B cell (primary cell): ENCODE measurements at regions not wholly inside any gene's neighbourhood (a gene's known extent, or its start where the extent isn't known, plus 50 kb on each side); places are given as distances from the start of the nearest gene placed in this dataset.

Source experiments
- ATAC-seq: fragments of 200-7000 bp; cut with Tn5 transposase; one replicate; pipeline ENCODE4 v1.10.0; 2021; ENCODE audit warnings: low read depth, mild to moderate bottlenecking, moderate number of reproducible peaks, moderate library complexity
- CTCF ChIA-PET: fragments of 350-600 bp; sonication (Branson Sonifier 250); formaldehyde crosslinking; loops from one replicate; lab custom pipeline; 2021; ENCODE audit warnings: antibody characterized with exemption, inconsistent platforms; lab: Charles Lee
- POLR2A ChIA-PET: fragments of 350-600 bp; sonication (Branson Sonifier 250); formaldehyde crosslinking; loops from one replicate; lab custom pipeline; 2021; ENCODE audit warnings: antibody characterized with exemption; lab: Charles Lee
- DNase-seq: peaks from one replicate; pipeline ENCODE4 v3.0.0; 2013
- H2AFZ ChIP-seq: 2 replicates; pipeline ENCODE4 v1.6.1; 2012; ENCODE audit warnings: mild to moderate bottlenecking, low read depth, low read length; ENCODE audit not compliant: insufficient read depth, poor library complexity, severe bottlenecking
- H3K27ac ChIP-seq, 2 donors: 1 replicate in 1 of 2; 2 replicates in 1 of 2; pipeline ENCODE4 v1.5.1; 2012 to 2013; ENCODE audit warnings: low read length in 2 of 2, mild to moderate bottlenecking in 2 of 2, moderate library complexity in 1 of 2
- H3K27me3 ChIP-seq, 4 experiments: fragments of 200-600 bp in 1 of 4; sonication (generic) in 1 of 4; replicated peaks in 1 of 4; 1 replicate in 2 of 4; 2 replicates in 2 of 4; pipeline versions ENCODE4 v1.6.1 to v1.7.0; 2013 to 2016; ENCODE audit warnings: low read length in 3 of 4, mild to moderate bottlenecking in 2 of 4, mixed read lengths in 1 of 4, moderate library complexity in 1 of 4; ENCODE audit not compliant: insufficient read depth in 4 of 4, control insufficient read depth in 3 of 4; ENCODE audit errors: control extremely low read depth in 1 of 4
- H3K36me3 ChIP-seq, 2 experiments: replicated peaks in 1 of 2; 1 replicate in 1 of 2; 2 replicates in 1 of 2; pipeline versions ENCODE4 v1.6.1 to v1.7.1; 2013; ENCODE audit warnings: low read length in 1 of 2; ENCODE audit not compliant: insufficient read depth in 2 of 2, control insufficient read depth in 1 of 2; ENCODE audit errors: control extremely low read depth in 1 of 2, extremely low read depth in 1 of 2
- H3K4me1 ChIP-seq, 2 donors: fragments of 200-600 bp in 1 of 2; sonication (generic) in 1 of 2; 1 replicate in 1 of 2; 2 replicates in 1 of 2; pipeline versions ENCODE4 v1.5.1 to v1.6.1; 2013 to 2017; ENCODE audit warnings: low read length in 2 of 2; ENCODE audit not compliant: control insufficient read depth in 2 of 2, insufficient read depth in 2 of 2
- H3K4me2 ChIP-seq: replicated peaks from 2 replicates; pipeline ENCODE3; 2012; ENCODE audit warnings: mild to moderate bottlenecking, low read depth, low read length; ENCODE audit not compliant: poor library complexity, severe bottlenecking
- H3K4me3 ChIP-seq, 5 experiments: fragments of 200-600 bp in 1 of 5; sonication (generic) in 1 of 5; 1 replicate in 3 of 5; 2 replicates in 2 of 5; pipeline versions ENCODE4 v1.5.1 to v1.7.0; 2011 to 2016; ENCODE audit warnings: low read length in 4 of 5, mild to moderate bottlenecking in 4 of 5, low read depth in 2 of 5, control low read depth in 1 of 5, moderate library complexity in 1 of 5; ENCODE audit not compliant: insufficient read depth in 1 of 5; ENCODE audit errors: control extremely low read depth in 1 of 5, extremely low read depth in 1 of 5
- H3K79me2 ChIP-seq: fragments of 200-600 bp; sonication (generic); one replicate; pipeline ENCODE4 v1.6.0; 2016; ENCODE audit warnings: low read length; ENCODE audit not compliant: control insufficient read depth, insufficient read depth
- H3K9ac ChIP-seq: fragments of 200-600 bp; sonication (generic); 2 replicates; pipeline ENCODE4 v1.6.1; 2017; ENCODE audit warnings: mild to moderate bottlenecking, low read length, moderate library complexity
- H3K9me3 ChIP-seq, 3 donors: one replicate each; pipeline versions ENCODE4 v1.6.1 to v1.7.1; 2013; ENCODE audit warnings: low read length in 2 of 3; ENCODE audit not compliant: control insufficient read depth in 2 of 3, insufficient read depth in 1 of 3; ENCODE audit errors: control extremely low read depth in 1 of 3
- H4K20me1 ChIP-seq: 2 replicates; pipeline ENCODE4 v1.6.0; 2012; ENCODE audit warnings: mild to moderate bottlenecking, low read length; ENCODE audit not compliant: insufficient read depth, control insufficient read depth, poor library complexity, severe bottlenecking
- H3K27ac Mint-ChIP-seq: one replicate; pipeline ENCODE4 v1.8.0; 2021; ENCODE audit warnings: mixed read lengths
- H3K27me3 Mint-ChIP-seq: one replicate; pipeline ENCODE4 v1.8.0; 2021; ENCODE audit warnings: mixed read lengths
- H3K4me1 Mint-ChIP-seq: one replicate; pipeline ENCODE4 v1.8.0; 2021; ENCODE audit warnings: mixed read lengths
- H3K4me3 Mint-ChIP-seq: one replicate; pipeline ENCODE4 v1.8.0; 2021; ENCODE audit warnings: mixed read lengths
- H3K9me3 Mint-ChIP-seq: one replicate; pipeline ENCODE4 v1.8.0; 2022; ENCODE audit warnings: mixed read lengths; ENCODE audit not compliant: insufficient read depth
- CTCF ChIP-seq: fragments of 200-600 bp; IDR thresholded peaks from one replicate; pipeline ENCODE4 v1.8.0; 2022; ENCODE audit warnings: antibody characterized with exemption, mild to moderate bottlenecking
- EZH2 ChIP-seq: IDR thresholded peaks from 2 replicates; pipeline ENCODE4 v1.6.1; 2012; ENCODE audit warnings: borderline replicate concordance, low read depth, mild to moderate bottlenecking, moderate library complexity, low read length; ENCODE audit not compliant: insufficient read depth, poor library complexity, severe bottlenecking
- WGBS: methylation state at CpG from one replicate; pipeline ENCODE4 v1.1.5; 2013; ENCODE audit warnings: missing lambda C conversion rate; ENCODE audit not compliant: insufficient coverage; 5-methylcytosine and 5-hydroxymethylcytosine counted together
- intact Hi-C: fragments of 100-400 bp; cut with micrococcal nuclease; formaldehyde crosslinking; loops from one replicate; pipeline ENCODE4 v1.10.0; 2022

DNA sequence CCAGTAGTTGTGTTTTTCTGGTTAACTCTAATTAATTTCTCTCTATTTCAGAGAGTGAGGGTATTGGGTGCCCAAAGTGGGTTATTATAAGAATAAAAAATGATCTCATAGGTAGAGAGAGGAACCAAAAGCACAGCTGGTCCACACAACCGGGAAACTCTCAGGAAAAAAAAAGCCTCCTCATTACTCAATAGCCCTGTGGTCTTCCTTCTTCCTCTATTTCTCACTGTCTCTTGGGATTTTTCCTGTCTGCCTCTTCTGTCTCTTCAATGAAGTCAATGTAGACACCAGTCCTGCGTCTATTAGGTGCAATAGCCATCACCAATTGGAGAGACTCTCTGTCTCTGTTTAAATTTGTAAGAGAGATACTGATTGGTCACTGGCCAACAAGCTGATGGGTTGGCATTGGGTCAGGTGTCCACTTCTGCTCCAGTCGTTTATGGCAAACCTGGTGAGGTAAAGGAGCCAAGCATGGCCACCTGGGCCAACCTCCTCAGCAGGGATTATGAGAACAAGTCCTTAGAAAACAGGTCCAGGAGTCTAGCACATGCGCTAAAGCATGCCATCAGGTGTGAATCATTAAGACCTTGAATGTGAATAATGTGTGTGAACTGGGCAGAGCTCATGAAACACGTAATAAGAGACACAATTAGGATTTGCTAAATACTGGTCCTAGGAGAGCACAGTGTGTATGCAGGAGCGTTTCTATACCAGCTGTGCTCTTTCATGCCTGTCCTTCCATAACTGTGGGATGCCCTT is 443.0 kb upstream of the RUNX1 start:
- H3K4me1 Mint-ChIP-seq: no peaks in the 10 kb centered on the region
- Histone ChIP-seq H3K36me3 (no peaks in the 10 kb centered on the region), H3K27ac (no peak overlapping the region), H3K9me3 (no peaks in the 10 kb centered on the region), H3K9ac (no peak overlapping the region), H2AFZ (no peak overlapping the region), H3K4me3 (no peak overlapping the region), H3K79me2 (no peaks in the 10 kb centered on the region), H3K27me3 (no peaks in the 10 kb centered on the region), H3K4me1 (no peaks in the 10 kb centered on the region), H4K20me1 (no peaks in the 10 kb centered on the region), H3K4me2 (no peak overlapping the region)
- no peak overlapping the region for H3K27ac Mint-ChIP-seq
- H3K4me3 Mint-ChIP-seq: no peak overlapping the region
- 77% methylated on average over 5 of the region's 6 CpGs for WGBS
- DNase-seq (no peak), ATAC-seq (no peak)
- TF ChIP-seq CTCF (no peak), EZH2 (no peak)
- no peaks in the 10 kb centered on the region for H3K9me3 Mint-ChIP-seq
- intact Hi-C loops: no loop called here
- ChIA-PET CTCF (no interaction called here), POLR2A (no interaction called here)
- peaks cover 6% of the 10 kb centered on the region for H3K27me3 Mint-ChIP-seq

DNA sequence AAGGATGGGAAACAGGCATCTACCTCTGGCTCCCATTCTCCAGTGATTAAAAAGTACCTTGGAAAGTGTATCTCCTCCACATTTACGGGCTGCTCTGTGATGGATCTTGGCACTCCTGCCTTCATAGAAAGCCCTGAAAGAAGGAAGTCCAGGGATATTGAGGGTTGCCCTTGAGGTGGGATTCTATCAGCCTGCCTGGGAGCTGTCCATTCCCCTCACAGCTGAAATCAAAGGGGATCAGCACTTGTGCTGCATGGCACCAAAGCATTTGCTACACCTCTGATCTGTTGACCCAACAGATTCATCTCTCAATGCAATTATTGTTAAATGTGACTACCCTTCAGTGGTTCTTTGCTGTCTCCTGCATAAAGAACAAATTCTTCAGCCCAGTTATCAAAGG is 442.0 kb upstream of the RUNX1 start:
- Histone ChIP-seq H4K20me1 (no peaks in the 10 kb centered on the region), H3K27me3 (no peaks in the 10 kb centered on the region), H3K4me3 (no peak overlapping the region), H3K9me3 (no peaks in the 10 kb centered on the region), H3K4me1 (no peaks in the 10 kb centered on the region), H3K79me2 (no peaks in the 10 kb centered on the region), H3K9ac (no peak overlapping the region), H3K36me3 (no peaks in the 10 kb centered on the region), H3K4me2 (no peak overlapping the region), H2AFZ (no peak overlapping the region), H3K27ac (no peak overlapping the region)
- DNase-seq (no peak), ATAC-seq (no peak)
- H3K4me3 Mint-ChIP-seq: no peak overlapping the region
- no peak overlapping the region for H3K27ac Mint-ChIP-seq
- H3K4me1 Mint-ChIP-seq: no peaks in the 10 kb centered on the region
- intact Hi-C loops: no loop called here
- no CpG with 5 or more reads among the region's 1 CpG for WGBS
- TF ChIP-seq EZH2 (no peak), CTCF (no peak)
- ChIA-PET POLR2A (no interaction called here), CTCF (no interaction called here)
- peaks cover 12% of the 10 kb centered on the region for H3K27me3 Mint-ChIP-seq
- H3K9me3 Mint-ChIP-seq: no peaks in the 10 kb centered on the region
